H1 (cell line): ENCODE measurements at regions not wholly inside any gene's neighbourhood (a gene's known extent, or its start where the extent isn't known, plus 50 kb on each side); places are given as distances from the start of the nearest gene placed in this dataset.

Source experiments
- CTCF ChIA-PET: fragments of 300-600 bp; sonication (Branson Sonifier 250); formaldehyde crosslinking; loops from one replicate; lab custom pipeline; 2021; ENCODE audit not compliant: partially characterized antibody; lab: Charles Lee
- POLR2A ChIA-PET: fragments of 300-600 bp; sonication (Branson Sonifier 250); formaldehyde crosslinking; loops from one replicate; lab custom pipeline; 2021; ENCODE audit warnings: inconsistent platforms; ENCODE audit not compliant: partially characterized antibody; lab: Charles Lee
- DNase-seq, 2 experiments: peaks; one replicate each; pipeline versions ENCODE4 v3.0.0 to v3.0.0-alpha.2; 2010 to 2022; ENCODE audit warnings: low spot score in 2 of 2, low read depth in 1 of 2, mixed read lengths in 1 of 2
- FAIRE-seq: peaks from 2 replicates; lab custom pipeline; 2011; peaks lifted over from hg19 to GRCh38; lab: Jason Lieb, UNC
- H2AFZ ChIP-seq: 2 replicates; pipeline ENCODE4 v1.8.1; 2012; ENCODE audit warnings: low read length, inconsistent platforms
- H2AK5ac ChIP-seq: 2 replicates; pipeline ENCODE4 v1.6.1; 2013; ENCODE audit warnings: low read depth, low read length
- H2BK120ac ChIP-seq: replicated peaks from 2 replicates; pipeline ENCODE3; 2013; ENCODE audit warnings: low read depth, low read length, inconsistent platforms
- H2BK12ac ChIP-seq: 2 replicates; pipeline ENCODE4 v1.6.1; 2013; ENCODE audit warnings: low read depth, low read length
- H2BK15ac ChIP-seq: 2 replicates; pipeline ENCODE4 v1.6.1; 2013; ENCODE audit warnings: low read length
- H2BK20ac ChIP-seq: 2 replicates; pipeline ENCODE4 v1.6.1; 2013; ENCODE audit warnings: low read length
- H2BK5ac ChIP-seq: 2 replicates; pipeline ENCODE4 v1.6.1; 2013; ENCODE audit warnings: low read depth, low read length
- H3K14ac ChIP-seq: 2 replicates; pipeline ENCODE4 v1.6.1; 2013; ENCODE audit warnings: inconsistent platforms; ENCODE audit not compliant: insufficient read length
- H3K18ac ChIP-seq: 2 replicates; pipeline ENCODE4 v1.6.1; 2013; ENCODE audit warnings: low read length; ENCODE audit errors: extremely low read depth
- H3K23ac ChIP-seq: 2 replicates; pipeline ENCODE4 v1.6.1; 2013; ENCODE audit warnings: inconsistent platforms; ENCODE audit not compliant: insufficient read length
- H3K23me2 ChIP-seq: 2 replicates; pipeline ENCODE4 v1.6.1; 2013; ENCODE audit warnings: low read depth, low read length
- H3K27ac ChIP-seq: 2 replicates; pipeline ENCODE4 v1.6.1; 2011; ENCODE audit warnings: low read depth, low read length, inconsistent platforms
- H3K27me3 ChIP-seq, 4 experiments: replicated peaks in 1 of 4; 1 replicate in 1 of 4; 2 replicates in 3 of 4; pipeline versions ENCODE4 v1.6.1 to v1.8.1; 2011 to 2013; ENCODE audit warnings: low read length in 3 of 4, mild to moderate bottlenecking in 3 of 4, inconsistent platforms in 2 of 4, mixed read lengths in 2 of 4, moderate library complexity in 1 of 4; ENCODE audit not compliant: control insufficient read depth in 3 of 4, insufficient read depth in 3 of 4; ENCODE audit errors: extremely low read depth in 1 of 4
- H3K36me3 ChIP-seq, 4 experiments: 2 replicates each; pipeline versions ENCODE4 v1.6.1 to v1.8.1; 2011 to 2013; ENCODE audit warnings: mild to moderate bottlenecking in 4 of 4, low read length in 3 of 4, moderate library complexity in 2 of 4, control low read depth in 1 of 4, inconsistent platforms in 1 of 4; ENCODE audit not compliant: insufficient read depth in 4 of 4, control insufficient read depth in 2 of 4
- H3K4ac ChIP-seq: replicated peaks from 2 replicates; pipeline ENCODE3; 2013; ENCODE audit warnings: low read length, low read depth, mixed read lengths, inconsistent platforms; ENCODE audit not compliant: insufficient read length
- H3K4me1 ChIP-seq, 4 experiments: replicated peaks in 1 of 4; 1 replicate in 1 of 4; 2 replicates in 3 of 4; pipeline versions ENCODE4 v1.6.1 to v1.8.1; 2011 to 2013; ENCODE audit warnings: low read length in 3 of 4, inconsistent platforms in 2 of 4, mixed read lengths in 1 of 4; ENCODE audit not compliant: insufficient read depth in 4 of 4, control insufficient read depth in 3 of 4
- H3K4me2 ChIP-seq, 2 experiments: 2 replicates each; pipeline versions ENCODE4 v1.6.1 to v1.8.1; 2011 to 2013; ENCODE audit warnings: low read depth in 2 of 2, low read length in 2 of 2, control low read depth in 1 of 2, inconsistent platforms in 1 of 2, mild to moderate bottlenecking in 1 of 2; ENCODE audit not compliant: insufficient read depth in 1 of 2
- H3K4me3 ChIP-seq, 4 experiments: fragments of 200-600, 300-600 bp in 1 of 4; sonication (generic), shearing (Covaris generic), sonication (Bioruptor Twin) in 1 of 4; 2 replicates each; pipeline versions ENCODE4 v1.5.1 to v1.8.1; 2011 to 2016; ENCODE audit warnings: low read length in 4 of 4, low read depth in 3 of 4, control low read depth in 2 of 4, inconsistent platforms in 2 of 4, mild to moderate bottlenecking in 2 of 4, mixed read lengths in 1 of 4, moderate library complexity in 1 of 4; ENCODE audit not compliant: insufficient read depth in 2 of 4; ENCODE audit errors: extremely low read depth in 1 of 4
- H3K56ac ChIP-seq: replicated peaks from 2 replicates; pipeline ENCODE3; 2013; ENCODE audit warnings: low read depth, mild to moderate bottlenecking, mixed read lengths, low read length, inconsistent platforms; ENCODE audit not compliant: insufficient read length
- H3K79me1 ChIP-seq: 2 replicates; pipeline ENCODE4 v1.6.1; 2013; ENCODE audit warnings: low read depth, low read length, control low read depth
- H3K79me2 ChIP-seq, 2 experiments: 2 replicates each; pipeline versions ENCODE4 v1.6.1 to v1.8.1; 2012 to 2013; ENCODE audit warnings: low read length in 2 of 2, mild to moderate bottlenecking in 2 of 2, inconsistent platforms in 1 of 2; ENCODE audit not compliant: insufficient read depth in 2 of 2, control insufficient read depth in 1 of 2
- H3K9ac ChIP-seq, 4 experiments: replicated peaks in 1 of 4; 1 replicate in 1 of 4; 2 replicates in 3 of 4; pipeline versions ENCODE4 v1.6.1 to v1.8.1; 2011 to 2013; ENCODE audit warnings: low read depth in 3 of 4, low read length in 3 of 4, control low read depth in 2 of 4, mild to moderate bottlenecking in 2 of 4, moderate library complexity in 2 of 4, inconsistent platforms in 1 of 4; ENCODE audit errors: extremely low read depth in 1 of 4
- H3K9me3 ChIP-seq, 2 experiments: 2 replicates each; pipeline versions ENCODE4 v1.6.1 to v1.8.1; 2012 to 2013; ENCODE audit warnings: mild to moderate bottlenecking in 2 of 2, moderate library complexity in 2 of 2, control low read depth in 1 of 2, inconsistent platforms in 1 of 2, low read depth in 1 of 2, low read length in 1 of 2, mixed read lengths in 1 of 2; ENCODE audit not compliant: insufficient read depth in 2 of 2
- H4K20me1 ChIP-seq, 2 experiments: replicated peaks in 1 of 2; 2 replicates each; pipeline versions ENCODE3 to v1.8.1; 2011 to 2013; ENCODE audit warnings: inconsistent platforms in 2 of 2, low read length in 2 of 2, mild to moderate bottlenecking in 1 of 2; ENCODE audit not compliant: insufficient read depth in 2 of 2, control insufficient read depth in 1 of 2
- H4K5ac ChIP-seq: 2 replicates; pipeline ENCODE4 v1.6.1; 2013; ENCODE audit warnings: low read length, low read depth, mixed read lengths, inconsistent platforms; ENCODE audit not compliant: insufficient read length
- H4K8ac ChIP-seq: 2 replicates; pipeline ENCODE4 v1.8.0; 2013; ENCODE audit warnings: mild to moderate bottlenecking, moderate library complexity, low read length, inconsistent platforms; ENCODE audit not compliant: insufficient read depth; ENCODE audit errors: extremely low read depth
- H4K91ac ChIP-seq: replicated peaks from 2 replicates; pipeline ENCODE3; 2013; ENCODE audit warnings: low read length, mixed read lengths, inconsistent platforms; ENCODE audit not compliant: insufficient read length
- ATF2 ChIP-seq: IDR thresholded peaks from 2 replicates; pipeline ENCODE4 v1.6.1; 2012; ENCODE audit warnings: low read length, inconsistent platforms
- BACH1 ChIP-seq: IDR thresholded peaks from 2 replicates; pipeline ENCODE4 v1.6.1; 2012; ENCODE audit warnings: low read length, improper control_type of control experiment
- CTCF ChIP-seq, 3 experiments: IDR thresholded peaks; 1 replicate in 2 of 3; 2 replicates in 1 of 3; pipeline versions ENCODE4 v1.5.1 to v1.6.1; 2011; ENCODE audit warnings: low read length in 3 of 3, mild to moderate bottlenecking in 3 of 3, inconsistent platforms in 2 of 3, low read depth in 1 of 3, moderate library complexity in 1 of 3; ENCODE audit not compliant: insufficient read depth in 1 of 3; ENCODE audit errors: control extremely low read depth in 1 of 3
- EGR1 ChIP-seq: IDR thresholded peaks from 2 replicates; pipeline ENCODE4 v1.6.1; 2011; ENCODE audit warnings: low read depth, low read length, borderline replicate concordance
- KDM1A ChIP-seq: fragments of 200-600, 300-600 bp; sonication (generic); IDR thresholded peaks from 2 replicates; pipeline ENCODE4 v1.7.1; 2016; ENCODE audit warnings: mild to moderate bottlenecking, low read length, borderline replicate concordance
- KDM4A ChIP-seq: IDR thresholded peaks from one replicate; pipeline ENCODE4 v1.7.1; 2012; ENCODE audit warnings: low read depth, mild to moderate bottlenecking, moderate library complexity, low read length, inconsistent platforms; ENCODE audit not compliant: severe bottlenecking
- RAD21 ChIP-seq, 2 experiments: IDR thresholded peaks in 1 of 2; conservative IDR thresholded peaks in 1 of 2; 2 replicates each; pipeline ENCODE4 v1.6.1; 2011; ENCODE audit warnings: low read depth in 2 of 2, low read length in 2 of 2, improper control_type of control experiment in 1 of 2, inconsistent platforms in 1 of 2, mild to moderate bottlenecking in 1 of 2, moderate library complexity in 1 of 2
- SIRT6 ChIP-seq: IDR thresholded peaks from one replicate; pipeline ENCODE4 v1.7.1; 2012; ENCODE audit warnings: low read length, inconsistent platforms
- TAF1 ChIP-seq: IDR thresholded peaks from 2 replicates; pipeline ENCODE4 v1.6.1; 2011; ENCODE audit warnings: mild to moderate bottlenecking, low read depth, low read length
- TAF7 ChIP-seq: optimal IDR thresholded peaks from 2 replicates; pipeline ENCODE3; 2011; ENCODE audit warnings: low read depth, mild to moderate bottlenecking, inconsistent platforms, low read length, moderate library complexity, borderline replicate concordance
- WGBS, 2 experiments: shearing (Covaris generic) in 1 of 2; methylation state at CpG; one replicate each; pipeline versions ENCODE4 v1.1.6 to v1.1.7; 2013 to 2015; ENCODE audit warnings: low lambda C conversion rate in 2 of 2, mixed read lengths in 2 of 2, inconsistent platforms in 1 of 2, low coverage in 1 of 2, missing lambda C conversion rate in 1 of 2; ENCODE audit not compliant: insufficient replicate concordance in 2 of 2, insufficient coverage in 1 of 2, insufficient read length in 1 of 2; ENCODE audit errors: extremely low coverage in 1 of 2, missing lambda C conversion rate in 1 of 2; 5-methylcytosine and 5-hydroxymethylcytosine counted together

- FAIRE-seq: no peak
- H3K14ac ChIP-seq: no peak overlapping the region
- H2BK15ac ChIP-seq: no peak overlapping the region
- H3K4me1 ChIP-seq: peaks cover 6 to 9% (median 6%) of the 10 kb centered on the region in 4 experiments; a peak in 6 of 7 replicates
- ChIA-PET POLR2A (no interaction called here), CTCF (interaction anchor here (0.6 to 4.7 kb wide), 20 partner anchors 9 to 760 kb away, joined by 3 to 41 read pairs (median 3); no protein-coding TSS in a partner anchor)
- WGBS, 2 experiments: 86% methylated on average over 2 of the region's 2 CpGs; no CpG with 5 or more reads in 1 of the 2 experiments
- no peak overlapping the region for H3K56ac ChIP-seq
- H2BK120ac ChIP-seq: no peak overlapping the region
- no peaks in the 10 kb centered on the region for H4K20me1 ChIP-seq
- H3K4ac ChIP-seq: no peak overlapping the region
- H3K18ac ChIP-seq: no peak overlapping the region
- no peak overlapping the region for H2AFZ ChIP-seq
- H3K79me2 ChIP-seq: no peaks in the 10 kb centered on the region
- no peak overlapping the region for H3K4me2 ChIP-seq
- H3K27ac ChIP-seq: no peak overlapping the region
- no peak overlapping the region for H4K5ac ChIP-seq
- H3K23ac ChIP-seq: no peak overlapping the region
- H2BK5ac ChIP-seq: no peak overlapping the region
- no peaks in the 10 kb centered on the region; a peak in 1 of 8 replicates for H3K36me3 ChIP-seq
- no peak overlapping the region for H3K4me3 ChIP-seq
- H4K8ac ChIP-seq: no peak overlapping the region
- H3K27me3 ChIP-seq: no peaks in the 10 kb centered on the region
- TF ChIP-seq SIRT6 (no peak), EGR1 (0 out of 2 replicates have a peak, but pooled peaks have one; percentile 50), TAF7 (no peak), ATF2 (no peak), BACH1 (no peak), TAF1 (no peak), KDM4A (no peak), KDM1A (no peak), CTCF (IDR thresholded peaks at IDR 0.05; ENCODE audit: control extremely low read depth in 1 of 3, insufficient read depth in 1 of 3, low read depth in 1 of 3, low read length in 3 of 3) (peak; percentile 49 to 69 (median 68)), RAD21 (IDR thresholded peaks at IDR 0.05 in 1 of 2, conservative IDR thresholded peaks at IDR 0.05 in 1 of 2; ENCODE audit: low read depth in 2 of 2, low read length in 2 of 2) (peak; percentile 76 to 85)
- H2BK20ac ChIP-seq: no peak overlapping the region
- H3K9me3 ChIP-seq: no peaks in the 10 kb centered on the region
- no peak overlapping the region for H4K91ac ChIP-seq
- H2AK5ac ChIP-seq: no peak overlapping the region
- no peaks in the 10 kb centered on the region for H3K79me1 ChIP-seq
- no peaks in the 10 kb centered on the region; the same call in 1 of the 2 replicates for H3K23me2 ChIP-seq
- DNase-seq: peak in 1 of 2 experiments; percentile 48
- H2BK12ac ChIP-seq: no peak overlapping the region
- H3K9ac ChIP-seq: no peak overlapping the region
Measured at GRCh38 chr15:61530769-61531168, 301.7 kb upstream of the RORA start.
